ENCODE measurements at regions not wholly inside any gene's neighbourhood (a gene's known extent, or its start where the extent isn't known, plus 50 kb on each side); places are given as distances from the start of the nearest gene placed in this dataset.

DNA sequence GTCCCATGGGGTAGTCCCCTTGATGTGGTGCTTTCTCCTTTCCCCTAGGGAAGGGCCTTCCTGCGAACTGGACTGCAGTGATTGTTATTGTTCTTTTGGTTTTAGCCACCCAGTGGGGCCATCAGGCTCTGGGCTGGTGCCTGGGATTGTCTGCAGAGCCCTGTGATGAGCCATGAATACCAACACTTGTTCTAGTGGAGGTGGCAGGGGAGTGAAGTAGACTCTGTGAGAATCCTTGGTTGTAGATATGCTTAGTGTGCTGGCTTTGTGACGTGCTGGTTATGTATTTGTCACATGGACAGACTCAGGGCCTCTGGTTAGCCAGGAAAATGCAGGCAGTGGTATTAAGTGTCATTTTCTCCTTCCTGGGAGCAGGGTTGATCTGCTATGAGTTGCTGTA is 51.8 kb upstream of the NDUFB4 start:
- no peak overlapping the region for H3K4me3 Mint-ChIP-seq
- H3K27me3 Mint-ChIP-seq (ENCODE audit: insufficient read depth), result peaks cover 5% of the 10 kb centered on the region
- DNase-seq, result no peak
- no peaks in the 10 kb centered on the region for H3K4me1 Mint-ChIP-seq (ENCODE audit: low read depth)
- peaks cover 32% of the 10 kb centered on the region for H3K36me3 Mint-ChIP-seq (ENCODE audit: low read depth)
- no peak overlapping the region for H3K27ac Mint-ChIP-seq
- peaks cover 46% of the 10 kb centered on the region for H3K9me3 Mint-ChIP-seq
- TF ChIP-seq, protein P1, sequence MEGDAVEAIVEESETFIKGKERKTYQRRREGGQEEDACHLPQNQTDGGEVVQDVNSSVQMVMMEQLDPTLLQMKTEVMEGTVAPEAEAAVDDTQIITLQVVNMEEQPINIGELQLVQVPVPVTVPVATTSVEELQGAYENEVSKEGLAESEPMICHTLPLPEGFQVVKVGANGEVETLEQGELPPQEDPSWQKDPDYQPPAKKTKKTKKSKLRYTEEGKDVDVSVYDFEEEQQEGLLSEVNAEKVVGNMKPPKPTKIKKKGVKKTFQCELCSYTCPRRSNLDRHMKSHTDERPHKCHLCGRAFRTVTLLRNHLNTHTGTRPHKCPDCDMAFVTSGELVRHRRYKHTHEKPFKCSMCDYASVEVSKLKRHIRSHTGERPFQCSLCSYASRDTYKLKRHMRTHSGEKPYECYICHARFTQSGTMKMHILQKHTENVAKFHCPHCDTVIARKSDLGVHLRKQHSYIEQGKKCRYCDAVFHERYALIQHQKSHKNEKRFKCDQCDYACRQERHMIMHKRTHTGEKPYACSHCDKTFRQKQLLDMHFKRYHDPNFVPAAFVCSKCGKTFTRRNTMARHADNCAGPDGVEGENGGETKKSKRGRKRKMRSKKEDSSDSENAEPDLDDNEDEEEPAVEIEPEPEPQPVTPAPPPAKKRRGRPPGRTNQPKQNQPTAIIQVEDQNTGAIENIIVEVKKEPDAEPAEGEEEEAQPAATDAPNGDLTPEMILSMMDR (IDR thresholded peaks at IDR 0.05), result no peak

GRCh38 chr3:120536642-120537041 is 59.5 kb upstream of the NDUFB4 start:
- Mint-ChIP-seq H3K4me3 (no peak overlapping the region), H3K27me3 (ENCODE audit: insufficient read depth) (peaks cover 2% of the 10 kb centered on the region; the same call in 1 of the 2 replicates), H3K36me3 (ENCODE audit: low read depth) (peaks cover 59% of the 10 kb centered on the region), H3K9me3 (peaks cover 50% of the 10 kb centered on the region), H3K4me1 (ENCODE audit: low read depth) (no peaks in the 10 kb centered on the region), H3K27ac (no peak overlapping the region)
- no peak for DNase-seq
- TF ChIP-seq, protein P1 (IDR thresholded peaks at IDR 0.05), result no peak

GRCh38 chr3:120532969-120533368 is 63.2 kb upstream of the NDUFB4 start:
- H3K36me3 Mint-ChIP-seq (ENCODE audit: low read depth), result peaks cover 28% of the 10 kb centered on the region
- H3K4me3 Mint-ChIP-seq, result no peak overlapping the region
- DNase-seq, result no peak
- H3K27me3 Mint-ChIP-seq (ENCODE audit: insufficient read depth), result peaks cover 4% of the 10 kb centered on the region; the same call in 1 of the 2 replicates
- TF ChIP-seq, protein P1 (IDR thresholded peaks at IDR 0.05), result no peak
- no peak overlapping the region for H3K27ac Mint-ChIP-seq
- H3K4me1 Mint-ChIP-seq (ENCODE audit: low read depth), result no peaks in the 10 kb centered on the region
- peaks cover 16% of the 10 kb centered on the region for H3K9me3 Mint-ChIP-seq

DNA sequence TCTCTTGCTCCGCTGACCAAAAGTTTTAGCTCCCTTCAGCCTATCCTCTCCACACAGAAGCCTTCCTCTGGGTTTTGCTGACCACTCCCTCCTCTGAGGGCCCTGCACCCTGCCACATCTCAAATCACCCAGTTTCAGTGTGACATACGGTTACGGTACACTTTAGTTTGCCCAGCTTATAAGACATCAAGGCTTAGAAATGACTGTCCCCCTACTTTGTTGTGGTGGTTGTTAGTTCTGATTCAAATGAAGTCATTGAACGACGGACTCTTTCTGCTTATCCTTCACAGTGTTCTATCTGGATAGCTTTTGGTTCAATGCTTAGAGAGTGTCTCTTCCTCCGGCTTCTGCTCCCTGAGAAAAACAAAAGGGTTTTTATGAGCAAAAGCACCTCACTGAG is 68.0 kb upstream of the NDUFB4 start:
- DNase-seq, result no peak
- H3K4me3 Mint-ChIP-seq, result no peak overlapping the region
- peaks cover 5% of the 10 kb centered on the region for H3K9me3 Mint-ChIP-seq
- TF ChIP-seq, protein P1 (IDR thresholded peaks at IDR 0.05), result no peak
- peaks cover 9% of the 10 kb centered on the region for H3K36me3 Mint-ChIP-seq (ENCODE audit: low read depth)
- H3K27me3 Mint-ChIP-seq (ENCODE audit: insufficient read depth), result peaks cover 2% of the 10 kb centered on the region; the same call in 1 of the 2 replicates
- H3K4me1 Mint-ChIP-seq (ENCODE audit: low read depth), result peaks cover 15% of the 10 kb centered on the region
- H3K27ac Mint-ChIP-seq, result no peak overlapping the region

GRCh38 chr3:120526011-120526870 is 69.9 kb upstream of the NDUFB4 start:
- TF ChIP-seq, protein P1 (IDR thresholded peaks at IDR 0.05), result no peak
- H3K36me3 Mint-ChIP-seq (ENCODE audit: low read depth), result 0 out of 2 replicates have a peak, but pooled peaks cover 4% of the 10 kb centered on the region
- DNase-seq, result no peak
- H3K4me1 Mint-ChIP-seq (ENCODE audit: low read depth), result peaks cover 15% of the 10 kb centered on the region
- peaks cover 2% of the 10 kb centered on the region; the same call in 1 of the 2 replicates for H3K27me3 Mint-ChIP-seq (ENCODE audit: insufficient read depth)
- no peak overlapping the region for H3K4me3 Mint-ChIP-seq
- no peaks in the 10 kb centered on the region for H3K9me3 Mint-ChIP-seq
- no peak overlapping the region for H3K27ac Mint-ChIP-seq

Measured in HFFc6 (cell line).